ENCODE measurements at regions not wholly inside any gene's neighbourhood (a gene's known extent, or its start where the extent isn't known, plus 50 kb on each side); places are given as distances from the start of the nearest gene placed in this dataset.

GRCh38 chr3:118408431-118408830 lies 626.2 kb downstream of the IGSF11 start:
- no peak for DNase-seq

- DNase-seq: no peak
Observed at GRCh38 chr3:118412503-118412902, 622.1 kb downstream of the IGSF11 start.

- no peak for DNase-seq
Observed at GRCh38 chr3:118425272-118425837, 609.3 kb downstream of the IGSF11 start.

GRCh38 chr3:118433825-118434224 lies 600.8 kb downstream of the IGSF11 start:
- DNase-seq: no peak

- DNase-seq: no peak
Observed at GRCh38 chr3:118435851-118436350, 598.7 kb downstream of the IGSF11 start.

- DNase-seq: no peak
Observed at GRCh38 chr3:118436697-118437262, 597.9 kb downstream of the IGSF11 start.

- DNase-seq: no peak
Observed at GRCh38 chr3:118445036-118445435, 589.6 kb downstream of the IGSF11 start.

- no peak for DNase-seq
Observed at GRCh38 chr3:118447339-118447738, 587.3 kb downstream of the IGSF11 start.

- no peak for DNase-seq
Observed at GRCh38 chr3:118466795-118467330, 567.8 kb downstream of the IGSF11 start.

- DNase-seq: no peak
Observed at GRCh38 chr3:118468801-118469200, 565.8 kb downstream of the IGSF11 start.

- no peak for DNase-seq
Observed at GRCh38 chr3:118472586-118472985, 562.1 kb downstream of the IGSF11 start.

GRCh38 chr3:118473343-118473742 lies 561.3 kb downstream of the IGSF11 start:
- no peak for DNase-seq

GRCh38 chr3:118476885-118477618 lies 557.6 kb downstream of the IGSF11 start:
- DNase-seq: no peak

- no peak for DNase-seq
Observed at GRCh38 chr3:118477768-118478167, 556.9 kb downstream of the IGSF11 start.

GRCh38 chr3:118478706-118479276 lies 555.9 kb downstream of the IGSF11 start:
- no peak for DNase-seq

- no peak for DNase-seq
Observed at GRCh38 chr3:118479376-118479775, 555.3 kb downstream of the IGSF11 start.

- no peak for DNase-seq
Observed at GRCh38 chr3:118480101-118480860, 554.4 kb downstream of the IGSF11 start.

GRCh38 chr3:118485693-118486092 lies 549.0 kb downstream of the IGSF11 start:
- no peak for DNase-seq

- DNase-seq: no peak
Observed at GRCh38 chr3:118487734-118488133, 546.9 kb downstream of the IGSF11 start.

- no peak for DNase-seq
Observed at GRCh38 chr3:118488732-118489131, 545.9 kb downstream of the IGSF11 start.

GRCh38 chr3:118495206-118495605 lies 539.4 kb downstream of the IGSF11 start:
- DNase-seq: no peak

- no peak for DNase-seq
Observed at GRCh38 chr3:118497274-118497673, 537.4 kb downstream of the IGSF11 start.

- peak; percentile 83 for DNase-seq
Observed at GRCh38 chr3:118501152-118501551, 533.5 kb downstream of the IGSF11 start.

Data from SHP77 treated with DMSO at 0.1 percent for 48 hours (cell line).